Type B pancreatic cell (in vitro differentiated cells): ENCODE measurements at regions not wholly inside any gene's neighbourhood (a gene's known extent, or its start where the extent isn't known, plus 50 kb on each side); places are given as distances from the start of the nearest gene placed in this dataset.
A peak's percentile ranks its signal among the peaks of the same experiment; 100 is the strongest.

Source experiments
- DNase-seq: peaks from one replicate; pipeline ENCODE4 v3.0.0; 2021; ENCODE audit warnings: mixed read lengths; ENCODE audit not compliant: unreplicated experiment; ENCODE audit errors: extremely low spot score
- H3K27ac Mint-ChIP-seq: 2 replicates; pipeline ENCODE4 v1.8.0; 2021; ENCODE audit warnings: mild to moderate bottlenecking, mixed read lengths
- H3K27me3 Mint-ChIP-seq: 2 replicates; pipeline ENCODE4 v1.8.0; 2021; ENCODE audit warnings: mixed read lengths
- H3K36me3 Mint-ChIP-seq: 2 replicates; pipeline ENCODE4 v1.8.0; 2021; ENCODE audit warnings: mixed read lengths
- H3K4me1 Mint-ChIP-seq: one replicate; pipeline ENCODE4 v1.8.0; 2021; ENCODE audit warnings: mixed read lengths; ENCODE audit not compliant: unreplicated experiment
- H3K4me3 Mint-ChIP-seq: 2 replicates; pipeline ENCODE4 v1.8.0; 2021; ENCODE audit warnings: mild to moderate bottlenecking, mixed read lengths
- H3K9me3 Mint-ChIP-seq: 2 replicates; pipeline ENCODE4 v1.8.0; 2021; ENCODE audit warnings: mixed read lengths
- CTCF ChIP-seq: fragments of 200-600 bp; sonication (generic); conservative IDR thresholded peaks from 2 replicates; pipeline ENCODE4 v1.5.0; 2021; ENCODE audit warnings: antibody characterized with exemption, mild to moderate bottlenecking

GRCh38 chr2:43010438-43011157, 215.8 kb downstream of the ZFP36L2 start:
- DNase-seq, result no peak
- Mint-ChIP-seq H3K4me3 (peak overlapping the region; percentile 26), H3K27me3 (no peaks in the 10 kb centered on the region), H3K36me3 (peaks cover 8% of the 10 kb centered on the region), H3K9me3 (peaks cover 19% of the 10 kb centered on the region), H3K27ac (peak overlapping the region; percentile 73), H3K4me1 (peaks cover 30% of the 10 kb centered on the region)
- TF ChIP-seq CTCF, result no peak

- peaks cover 42% of the 10 kb centered on the region for H3K4me1 Mint-ChIP-seq
- H3K9me3 Mint-ChIP-seq, result peaks cover 19% of the 10 kb centered on the region
- DNase-seq, result no peak
- H3K27ac Mint-ChIP-seq, result peak overlapping the region; percentile 73
- no peaks in the 10 kb centered on the region for H3K27me3 Mint-ChIP-seq
- peaks cover 8% of the 10 kb centered on the region for H3K36me3 Mint-ChIP-seq
- H3K4me3 Mint-ChIP-seq, result no peak overlapping the region
- TF ChIP-seq CTCF, result no peak
These were observed 217.0 kb downstream of the ZFP36L2 start for GRCh38 chr2:43009448-43009847.

GRCh38 chr2:43008388-43008787, 216.0 kb upstream of the HAAO start:
- Mint-ChIP-seq H3K27me3 (no peaks in the 10 kb centered on the region), H3K4me1 (peaks cover 38% of the 10 kb centered on the region)
- no peak for TF ChIP-seq CTCF

GRCh38 chr2:43007901-43008300, 215.5 kb upstream of the HAAO start:
- H3K4me1 Mint-ChIP-seq, result peaks cover 38% of the 10 kb centered on the region
- TF ChIP-seq CTCF, result no peak
- H3K36me3 Mint-ChIP-seq, result peaks cover 8% of the 10 kb centered on the region
- no peak overlapping the region for H3K27ac Mint-ChIP-seq
- DNase-seq, result no peak
- H3K9me3 Mint-ChIP-seq, result peaks cover 19% of the 10 kb centered on the region
- H3K4me3 Mint-ChIP-seq, result no peak overlapping the region
- H3K27me3 Mint-ChIP-seq, result no peaks in the 10 kb centered on the region

More at GRCh38 chr2:43008388-43008787, 216.0 kb upstream of the HAAO start:
- Mint-ChIP-seq H3K27ac (no peak overlapping the region), H3K36me3 (peaks cover 8% of the 10 kb centered on the region), H3K9me3 (peaks cover 19% of the 10 kb centered on the region), H3K4me3 (no peak overlapping the region)
- no peak for DNase-seq

GRCh38 chr2:43006834-43007543, 214.6 kb upstream of the HAAO start:
- no peak overlapping the region for H3K4me3 Mint-ChIP-seq
- TF ChIP-seq CTCF, result no peak
- peaks cover 8% of the 10 kb centered on the region for H3K36me3 Mint-ChIP-seq
- DNase-seq, result no peak
- H3K4me1 Mint-ChIP-seq, result peaks cover 40% of the 10 kb centered on the region
- peaks cover 19% of the 10 kb centered on the region for H3K9me3 Mint-ChIP-seq
- peak overlapping the region; percentile 41 for H3K27ac Mint-ChIP-seq
- H3K27me3 Mint-ChIP-seq, result no peaks in the 10 kb centered on the region
